AG10803 (cell line): ENCODE measurements at regions not wholly inside any gene's neighbourhood (a gene's known extent, or its start where the extent isn't known, plus 50 kb on each side); places are given as distances from the start of the nearest gene placed in this dataset.

Source experiments
- DNase-seq: peaks from one replicate; pipeline ENCODE4 v3.0.0; 2010; ENCODE audit warnings: low read depth
- H3K4me3 ChIP-seq: 2 replicates; pipeline ENCODE4 v1.5.1; 2011; ENCODE audit warnings: mild to moderate bottlenecking, low read length, control low read depth
- CTCF ChIP-seq: conservative IDR thresholded peaks from 2 replicates; pipeline ENCODE4 v1.5.1; 2011; ENCODE audit warnings: mild to moderate bottlenecking, low read length, control low read depth, inconsistent platforms

GRCh38 chr2:76558157-76558556, 847.4 kb upstream of the GCFC2 start:
- DNase-seq: no peak
- H3K4me3 ChIP-seq: no peak overlapping the region
- no peak for TF ChIP-seq CTCF

GRCh38 chr2:76556018-76556417, 845.3 kb upstream of the GCFC2 start:
- TF ChIP-seq CTCF: no peak
- H3K4me3 ChIP-seq: no peak overlapping the region
- no peak for DNase-seq

- H3K4me3 ChIP-seq: no peak overlapping the region
- TF ChIP-seq CTCF: no peak
- no peak for DNase-seq
These were observed 835.5 kb upstream of the GCFC2 start for GRCh38 chr2:76546207-76546606.

- DNase-seq: no peak
- TF ChIP-seq CTCF: no peak
- H3K4me3 ChIP-seq: no peak overlapping the region
These were observed 834.2 kb upstream of the GCFC2 start for GRCh38 chr2:76544901-76545300.

- TF ChIP-seq CTCF: no peak
- H3K4me3 ChIP-seq: no peak overlapping the region
- DNase-seq: no peak
These were observed 806.8 kb upstream of the GCFC2 start for GRCh38 chr2:76517574-76517909.

- no peak for DNase-seq
- no peak overlapping the region for H3K4me3 ChIP-seq
- no peak for TF ChIP-seq CTCF
These were observed 806.3 kb upstream of the GCFC2 start for GRCh38 chr2:76516861-76517573.

GRCh38 chr2:76512201-76512820, 801.6 kb upstream of the GCFC2 start:
- no peak for TF ChIP-seq CTCF

More at GRCh38 chr2:76512201-76512820, 801.6 kb upstream of the GCFC2 start:
- H3K4me3 ChIP-seq: no peak overlapping the region
- no peak for DNase-seq
